GM18517 (cell line): ENCODE measurements at regions not wholly inside any gene's neighbourhood (a gene's known extent, or its start where the extent isn't known, plus 50 kb on each side); places are given as distances from the start of the nearest gene placed in this dataset.
"Not testable (repeated sequence)": the region's sequence is repeated elsewhere in the genome, so short reads cannot be mapped to it uniquely, and the experiment has no call there.

Source experiments
- ATAC-seq: cut with Tn5 transposase; IDR thresholded peaks from one replicate; pipeline ENCODE4 v1.9.1; 2021; ENCODE audit warnings: mild to moderate bottlenecking, moderate library complexity; ENCODE audit not compliant: unreplicated experiment

DNA sequence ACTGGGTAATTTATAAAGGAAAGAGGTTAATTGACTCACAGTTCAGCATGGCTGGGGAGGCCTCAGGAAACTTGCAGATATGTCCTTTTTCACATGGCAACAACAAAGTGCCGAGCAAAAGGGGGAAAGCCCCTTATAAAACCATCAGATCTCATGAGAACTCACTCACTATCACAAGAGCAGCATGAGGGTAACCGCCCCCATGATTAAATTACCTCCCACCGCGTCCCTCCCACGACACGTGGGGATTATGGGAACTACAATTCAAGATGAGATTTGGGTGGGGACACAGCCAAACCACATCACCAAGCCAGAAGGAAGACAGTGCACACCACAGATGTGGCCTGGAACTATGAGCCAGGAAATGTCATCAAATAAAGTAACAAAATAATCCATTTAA, 292.8 kb downstream of the FOXO1 start:
- not testable (repeated sequence) for ATAC-seq

DNA sequence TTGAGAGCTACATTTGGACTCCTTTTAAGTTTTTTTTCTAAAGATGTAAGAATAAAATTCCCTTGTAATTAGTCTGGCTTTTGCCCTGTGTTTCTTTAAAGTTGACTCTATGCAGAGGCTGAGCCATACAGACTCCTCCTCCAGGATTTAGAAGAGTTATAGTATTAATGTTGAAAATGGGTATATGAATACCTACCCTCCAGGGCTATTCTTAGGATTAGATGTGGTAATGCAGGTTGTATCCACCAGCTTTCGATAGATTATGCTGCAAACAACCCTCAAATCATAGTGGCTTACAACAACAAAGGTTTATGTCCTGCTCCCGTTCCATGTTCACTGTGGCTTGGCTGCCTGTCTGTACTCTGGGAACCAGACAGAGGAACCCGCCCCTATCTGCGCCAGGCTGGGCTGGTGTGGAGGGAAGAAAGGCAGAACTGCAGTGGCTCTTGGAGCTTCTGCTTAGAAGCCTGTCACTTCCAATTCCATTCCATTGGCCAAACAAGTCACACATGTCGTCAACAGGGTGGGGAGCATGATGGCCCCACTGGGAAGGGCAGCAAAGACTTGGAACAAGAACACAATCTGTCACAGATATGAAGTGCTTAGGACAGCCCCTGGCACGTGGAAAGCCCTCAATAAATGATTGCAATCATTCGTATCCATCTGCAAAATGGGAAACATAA, 290.8 kb downstream of the FOXO1 start:
- no peak for ATAC-seq

DNA sequence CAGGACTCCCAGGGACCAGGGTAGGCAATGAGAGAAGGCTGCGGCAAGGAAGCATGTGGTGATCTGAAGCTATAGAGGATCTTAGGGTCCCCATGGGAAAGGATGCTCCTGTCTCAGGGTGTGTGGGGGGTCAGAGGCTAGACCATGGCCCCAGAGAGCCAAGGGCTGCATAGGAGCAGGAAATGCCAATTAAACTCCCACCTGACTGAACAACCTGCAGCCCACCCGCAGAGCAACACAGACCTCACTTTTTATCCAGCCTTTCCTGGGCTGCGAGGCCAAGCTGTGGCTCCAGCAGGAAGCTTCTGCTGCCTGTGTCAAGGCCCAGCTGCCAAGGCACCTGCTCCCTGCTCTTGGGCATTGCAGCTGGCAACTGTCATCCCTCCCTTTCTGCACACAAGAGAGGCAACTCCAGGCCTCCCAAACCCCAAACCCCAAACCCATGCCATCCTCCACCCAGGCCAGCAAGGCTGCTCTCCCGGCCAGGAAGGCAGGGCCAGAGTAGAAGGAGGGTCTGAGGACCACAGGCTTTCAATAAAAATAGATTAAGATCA, 290.1 kb downstream of the FOXO1 start:
- no peak for ATAC-seq

DNA sequence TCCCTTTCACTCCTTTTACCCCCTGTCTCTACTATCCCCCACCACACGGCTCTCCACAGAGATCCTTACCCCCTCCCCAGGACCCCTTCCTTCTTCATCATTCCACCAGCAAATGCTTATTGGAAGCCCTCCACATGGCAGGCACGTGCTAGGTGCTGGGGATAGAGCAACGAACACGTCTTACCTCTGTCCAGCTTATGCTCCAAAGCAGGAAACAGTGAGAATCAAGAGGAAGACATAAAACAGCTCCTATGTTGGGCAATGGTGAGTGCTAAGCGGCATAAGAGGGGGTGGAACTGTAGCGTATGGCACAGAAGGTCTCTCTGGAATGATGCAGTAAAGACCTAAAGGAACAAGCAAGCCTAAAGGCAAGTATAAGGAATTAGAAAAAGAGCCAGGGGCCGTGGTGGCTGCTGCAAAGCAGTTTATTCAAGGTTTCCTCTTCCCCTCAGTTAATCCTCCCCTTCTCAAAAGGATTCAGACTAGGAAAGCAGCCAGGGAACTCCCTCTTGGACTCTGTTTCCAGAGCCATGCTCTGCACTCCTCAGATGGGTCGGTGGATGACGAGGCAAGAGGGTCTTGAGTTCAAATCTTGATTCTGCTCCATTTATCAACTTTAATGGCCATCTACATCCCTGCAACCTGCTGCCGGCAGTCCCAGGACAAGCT, 289.4 kb downstream of the FOXO1 start:
- no peak for ATAC-seq

DNA sequence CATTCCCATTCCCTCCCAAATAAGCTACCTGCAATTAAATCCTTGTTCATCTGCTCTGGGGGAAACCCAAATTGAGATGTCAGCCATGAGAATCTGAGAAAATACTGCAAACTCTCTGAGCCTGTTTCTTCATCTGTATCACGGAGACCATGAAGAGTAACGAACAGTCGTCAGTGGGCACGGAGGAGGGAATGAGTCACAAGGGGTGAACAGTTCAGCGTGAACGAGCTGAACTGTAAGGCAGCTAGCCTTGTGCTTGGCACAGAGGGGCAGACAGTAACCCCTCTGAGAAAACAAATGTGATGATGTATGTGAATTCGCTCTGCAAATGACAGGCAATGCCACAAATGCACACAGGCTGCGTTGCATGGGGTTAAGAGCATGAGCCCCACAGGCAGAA, 288.7 kb downstream of the FOXO1 start:
- no peak for ATAC-seq

DNA sequence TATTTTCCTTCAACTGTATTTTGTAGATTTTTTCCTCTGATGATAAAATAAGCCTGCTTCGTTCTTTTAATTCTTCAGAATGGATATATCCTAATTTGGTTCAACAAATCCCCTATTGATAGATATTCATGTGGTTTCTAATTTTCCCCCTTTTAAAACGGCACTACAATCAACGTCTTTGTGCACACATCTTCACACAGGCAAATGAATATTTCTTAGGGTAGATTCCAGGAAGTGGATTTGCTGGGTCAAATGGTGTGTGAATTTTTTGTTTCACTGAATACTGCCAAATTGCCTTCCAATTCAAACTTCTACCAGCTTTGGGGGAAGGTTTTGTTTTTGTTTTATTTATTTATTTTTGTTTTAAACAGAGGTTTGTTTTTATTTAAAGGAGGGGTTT, 287.2 kb downstream of the FOXO1 start:
- no peak for ATAC-seq

DNA sequence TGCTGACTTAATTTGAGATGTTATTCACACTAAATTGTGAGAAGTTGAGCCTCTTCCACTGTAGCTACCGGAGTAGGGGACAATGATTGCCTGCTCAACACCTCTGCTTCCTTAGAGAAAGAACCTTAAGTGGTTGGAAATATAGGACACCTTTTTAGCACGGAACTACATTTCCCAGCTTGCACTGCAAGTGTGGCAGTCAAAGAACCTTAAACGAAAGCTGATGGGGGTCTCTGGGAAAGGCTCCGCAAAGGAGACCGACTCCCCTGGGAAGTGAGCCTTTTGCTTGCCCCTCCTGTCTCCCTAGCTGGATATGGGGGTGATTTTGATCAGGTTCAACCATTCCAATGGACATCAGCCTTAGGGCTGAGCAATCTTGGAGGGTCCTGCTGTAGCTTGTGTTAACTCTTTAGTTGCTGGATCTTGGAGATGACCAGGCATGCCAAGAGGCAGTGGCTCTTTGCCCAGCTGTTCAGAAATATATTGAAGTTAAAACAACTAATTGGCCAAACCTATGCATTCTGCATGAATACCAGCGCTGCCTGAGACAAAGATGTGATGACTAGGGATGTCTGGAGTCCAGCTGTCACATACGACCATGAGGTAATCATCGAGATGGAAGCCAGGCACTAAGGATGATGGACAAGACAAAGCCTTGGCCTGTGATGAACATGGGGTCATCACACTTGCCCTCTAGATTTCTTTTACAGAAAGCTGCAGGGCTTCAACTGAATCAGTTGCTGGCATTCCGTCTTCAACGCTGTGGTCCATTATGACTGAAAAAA, 286.5 kb downstream of the FOXO1 start:
- no peak for ATAC-seq

DNA sequence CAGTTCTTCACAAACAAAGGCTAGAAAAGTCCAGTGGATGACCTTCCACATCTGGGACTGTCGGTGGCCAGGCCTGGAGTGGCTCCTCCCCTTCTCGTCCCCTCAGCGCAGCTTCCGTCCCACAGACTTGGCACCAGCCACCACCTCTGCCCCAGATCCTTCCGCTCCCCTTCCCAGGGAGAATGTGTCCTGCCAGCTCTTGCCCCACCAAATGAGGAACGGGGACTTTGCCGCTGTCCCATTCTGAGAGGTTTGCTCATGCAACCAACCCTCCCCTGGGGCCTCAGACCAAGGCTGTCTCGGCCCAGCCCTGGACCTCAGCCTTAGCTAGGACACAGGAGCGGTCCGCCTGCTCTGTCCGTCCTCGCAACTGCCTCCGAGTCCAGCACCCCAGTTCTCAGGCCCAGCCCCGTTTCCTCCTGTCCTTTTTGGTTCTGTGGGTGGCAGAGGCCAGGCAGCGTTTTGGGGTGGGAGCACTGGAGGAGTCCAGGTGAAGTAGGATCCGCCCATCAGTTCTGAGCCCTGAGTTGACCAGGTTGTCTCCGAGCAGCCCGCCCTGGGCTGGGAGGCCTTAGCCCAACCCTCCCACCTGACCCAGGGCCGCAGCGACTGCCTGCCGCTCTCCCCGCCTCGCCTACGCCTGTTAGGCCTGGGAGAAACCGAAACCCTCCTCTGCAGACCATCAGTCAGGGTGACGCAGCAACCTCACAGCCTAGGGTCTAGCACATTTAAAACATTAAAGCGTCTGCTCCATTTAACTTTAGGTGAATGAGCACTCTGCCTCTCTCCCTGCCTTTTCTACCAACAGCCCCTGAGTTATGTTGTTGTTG, 284.3 kb downstream of the FOXO1 start:
- ATAC-seq = no peak

DNA sequence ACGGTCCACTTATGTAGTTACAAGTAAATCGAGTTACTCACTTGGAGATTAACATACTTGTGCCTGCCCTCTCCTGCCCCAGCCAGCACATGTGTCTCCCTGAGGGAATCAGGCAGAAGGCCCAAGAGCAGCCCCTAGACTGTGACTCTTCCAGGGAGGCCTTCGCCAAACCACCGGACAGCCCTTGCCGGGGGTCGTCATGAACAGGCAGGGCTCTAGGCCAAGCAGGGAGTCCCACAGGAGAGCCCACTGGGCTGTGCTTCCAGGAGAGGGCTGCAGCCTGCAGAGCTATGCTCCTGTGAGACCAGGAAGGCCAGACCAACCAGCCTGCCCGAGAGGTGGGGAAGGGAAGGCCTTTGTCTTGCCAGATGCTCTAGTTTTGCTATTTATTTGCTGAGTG, 283.3 kb downstream of the FOXO1 start:
- ATAC-seq = no peak

DNA sequence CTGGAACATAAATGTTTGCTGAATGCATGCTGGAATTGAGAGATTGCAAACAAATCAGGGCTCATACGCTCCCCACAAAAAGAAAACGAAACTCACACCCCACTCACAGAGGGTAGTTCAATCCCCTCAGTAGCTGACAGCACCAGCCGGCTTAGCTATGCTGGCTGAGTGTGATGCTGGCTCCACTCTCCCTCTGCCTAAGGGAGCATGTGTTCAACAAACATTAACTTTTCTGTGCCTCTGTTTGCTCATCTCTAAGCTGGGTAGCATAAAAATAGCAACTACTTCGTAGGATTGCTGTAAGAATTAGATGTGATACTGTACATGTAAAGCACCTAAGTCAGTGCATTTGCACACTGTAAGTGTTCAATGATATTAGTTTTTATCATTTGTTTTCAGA, 282.6 kb downstream of the FOXO1 start:
- no peak for ATAC-seq

DNA sequence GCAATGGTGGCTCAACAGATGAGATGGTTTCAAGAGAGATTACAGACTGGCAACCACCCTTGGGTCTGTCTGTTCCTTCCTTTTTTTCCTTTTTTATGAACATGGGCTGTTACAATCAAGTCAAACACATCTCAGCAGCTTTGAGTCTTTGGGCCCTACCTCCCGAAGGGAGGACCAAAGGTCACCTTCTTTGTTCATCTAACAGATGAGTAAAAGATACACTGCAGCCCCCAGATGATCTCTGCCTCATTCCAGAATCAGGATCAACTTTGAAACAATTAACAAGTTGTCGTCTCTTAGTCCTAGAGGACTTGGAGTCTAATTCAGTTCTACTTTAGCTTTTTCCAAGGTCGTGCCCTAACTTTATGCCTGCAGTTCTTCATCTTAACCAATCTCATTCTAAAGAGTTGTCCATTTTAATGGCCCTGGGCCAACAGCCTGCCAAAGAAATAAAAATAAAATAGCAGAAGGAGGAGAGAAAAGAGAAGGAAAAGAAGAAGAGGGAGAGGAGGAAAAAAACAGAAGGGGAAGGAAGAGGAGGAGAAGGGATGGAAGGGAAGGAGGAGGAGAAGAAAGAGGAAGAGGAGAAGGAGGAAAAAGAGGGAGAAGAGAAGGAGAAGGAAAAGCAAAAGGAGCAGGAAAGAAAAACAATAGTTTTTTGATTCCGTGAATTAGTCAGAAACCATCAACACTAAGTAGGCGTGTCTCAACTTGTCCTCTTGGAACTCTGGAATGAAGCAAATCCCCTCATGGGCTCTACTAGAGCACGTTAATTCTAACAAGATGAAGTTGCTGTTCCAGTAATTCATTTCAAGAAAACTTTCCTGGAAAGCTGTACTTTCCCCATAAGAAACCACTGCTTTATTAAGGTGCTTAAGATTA, 281.2 kb downstream of the FOXO1 start:
- no peak for ATAC-seq

DNA sequence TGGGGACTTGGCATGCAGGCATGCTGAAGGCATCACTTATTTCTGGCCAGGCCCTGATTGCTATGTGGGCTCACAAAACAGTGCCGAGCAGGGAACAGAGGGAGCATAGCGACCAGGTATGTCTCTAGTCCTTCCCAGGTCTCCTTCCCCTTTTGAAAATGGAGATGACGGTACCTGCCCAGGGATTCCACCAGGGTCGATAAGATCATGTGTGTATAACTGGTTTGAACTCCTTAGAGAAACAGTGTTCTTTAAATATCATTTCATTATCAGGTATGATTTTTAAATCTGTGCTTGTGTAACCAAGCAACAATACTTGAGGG, 280.6 kb downstream of the FOXO1 start:
- ATAC-seq = no peak

DNA sequence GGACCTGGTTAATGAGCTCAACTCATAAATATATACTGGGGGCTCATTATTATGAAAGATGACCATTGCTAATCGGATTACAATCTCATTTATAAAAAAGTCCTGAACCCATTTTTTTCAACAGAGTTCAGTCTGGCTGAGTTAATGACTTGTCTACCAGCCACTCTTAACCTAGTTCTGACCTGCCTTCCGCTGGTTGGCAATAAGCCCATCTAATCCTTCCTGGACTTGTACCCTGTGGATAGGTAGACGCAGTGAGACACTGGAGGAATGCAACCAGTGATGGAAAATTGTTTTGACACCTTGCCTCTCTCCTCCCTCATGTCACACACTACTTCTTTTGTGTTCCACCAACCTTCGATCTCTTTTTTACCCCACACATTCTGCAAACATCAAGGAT, 279.9 kb downstream of the FOXO1 start:
- ATAC-seq = no peak

DNA sequence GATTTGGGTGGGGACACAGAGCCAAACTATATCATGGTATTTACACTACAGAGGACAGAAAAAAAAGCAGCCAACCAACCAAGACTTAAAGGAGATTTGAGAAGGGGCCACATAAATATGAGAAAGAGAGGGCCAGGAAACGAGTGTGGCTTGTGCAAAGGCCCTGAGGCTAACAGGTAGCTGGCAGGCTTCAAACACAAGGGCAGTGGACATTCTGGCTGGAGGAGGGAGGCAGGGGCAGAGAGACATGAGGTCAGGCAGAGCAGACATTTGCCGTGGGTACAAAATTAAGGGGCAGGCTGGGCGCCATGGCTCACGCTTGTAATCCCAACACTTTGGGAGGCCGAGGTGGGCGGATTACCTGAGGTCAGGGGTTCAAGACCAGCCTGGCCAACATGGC, 278.7 kb downstream of the FOXO1 start:
- ATAC-seq = no peak

DNA sequence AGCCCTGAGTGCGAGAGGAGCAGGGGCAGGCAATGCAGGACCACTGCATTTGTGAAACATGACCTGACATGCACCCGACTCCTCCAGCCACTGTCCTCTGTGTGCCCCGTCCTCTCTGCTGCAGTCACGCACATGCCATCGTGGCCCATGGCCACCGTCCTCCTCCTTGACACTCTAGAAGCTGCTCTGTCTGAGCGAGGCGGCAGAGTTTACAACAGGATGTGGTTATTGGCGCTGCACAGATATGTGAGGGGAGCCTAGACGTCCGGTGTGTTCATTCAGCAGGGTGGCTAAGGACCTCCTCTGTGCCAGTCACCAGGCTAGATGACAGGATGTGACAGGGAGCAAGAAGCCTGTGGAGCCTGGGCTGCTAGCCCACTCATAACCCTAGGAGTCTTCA, 277.8 kb downstream of the FOXO1 start:
- ATAC-seq = peak; percentile 97

DNA sequence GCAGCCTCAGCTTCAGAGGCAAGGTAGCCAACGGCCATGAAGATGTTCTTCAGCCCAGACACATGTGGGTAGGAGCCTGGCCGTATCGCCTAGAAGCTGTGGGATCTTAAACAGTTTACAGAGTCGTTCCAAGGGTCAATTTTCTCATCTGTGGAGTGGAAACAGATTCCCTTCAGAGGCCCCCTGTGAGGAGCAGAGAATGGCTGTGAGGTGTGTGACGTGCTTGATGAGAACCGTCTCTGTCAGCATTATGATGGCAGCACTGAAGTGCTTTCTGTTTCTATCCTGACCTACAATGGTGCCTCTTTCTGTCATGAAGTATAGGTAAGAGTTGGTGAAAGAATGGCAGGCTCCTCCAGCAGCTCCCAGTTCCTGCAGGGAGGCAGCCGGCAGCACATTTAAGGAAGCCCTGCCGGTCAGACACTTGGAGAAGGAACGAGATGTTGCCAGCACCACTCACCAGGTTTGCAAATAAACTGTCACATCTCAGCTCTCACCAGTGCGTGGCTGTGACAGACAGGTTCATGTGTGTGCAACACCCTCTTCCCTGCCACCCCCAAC, 277.3 kb downstream of the FOXO1 start:
- ATAC-seq = peak; percentile 61

DNA sequence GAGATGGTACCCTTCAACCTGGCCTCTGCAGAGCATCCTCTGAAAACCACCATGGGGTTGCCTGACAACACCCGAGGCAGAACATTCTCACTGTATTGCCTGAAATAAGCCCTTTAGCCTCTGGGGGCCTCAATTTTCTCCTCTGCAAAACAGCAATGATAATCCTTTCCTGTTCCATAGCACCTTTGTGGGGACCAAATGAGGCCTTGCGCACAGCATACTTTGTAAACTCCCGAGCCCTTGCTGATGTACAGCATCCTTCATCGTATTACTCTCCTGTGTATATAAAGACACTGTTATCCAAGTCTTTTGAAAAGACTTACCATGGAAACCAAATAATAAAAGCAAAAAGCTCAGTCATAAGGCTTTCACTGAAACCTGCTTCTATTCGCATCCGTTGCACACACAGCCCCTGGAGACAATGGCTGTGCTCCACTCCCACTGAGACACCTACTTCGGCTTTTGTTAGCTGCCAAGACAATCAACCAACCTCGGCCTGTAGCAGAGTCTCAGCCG, 276.0 kb downstream of the FOXO1 start:
- no peak for ATAC-seq

DNA sequence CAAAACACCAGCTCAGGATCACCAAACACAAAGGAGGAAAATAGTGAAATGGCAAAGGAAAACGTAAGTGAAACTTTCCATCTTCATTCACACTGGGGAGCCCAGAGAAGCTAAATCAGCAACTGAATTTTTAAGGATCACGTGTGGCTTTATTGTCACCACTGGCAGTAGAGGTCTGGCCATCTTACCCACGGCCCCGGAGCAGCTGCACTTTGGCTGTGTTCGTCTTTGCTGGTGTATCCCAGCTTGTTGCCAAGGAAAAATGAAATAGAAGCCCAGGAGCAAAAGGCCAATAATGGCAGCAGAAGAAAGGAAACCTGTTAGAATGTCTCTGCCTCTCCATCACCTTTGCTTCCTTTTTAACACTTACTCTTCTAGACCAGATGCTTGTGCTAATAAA, 274.7 kb downstream of the FOXO1 start:
- ATAC-seq = no peak

DNA sequence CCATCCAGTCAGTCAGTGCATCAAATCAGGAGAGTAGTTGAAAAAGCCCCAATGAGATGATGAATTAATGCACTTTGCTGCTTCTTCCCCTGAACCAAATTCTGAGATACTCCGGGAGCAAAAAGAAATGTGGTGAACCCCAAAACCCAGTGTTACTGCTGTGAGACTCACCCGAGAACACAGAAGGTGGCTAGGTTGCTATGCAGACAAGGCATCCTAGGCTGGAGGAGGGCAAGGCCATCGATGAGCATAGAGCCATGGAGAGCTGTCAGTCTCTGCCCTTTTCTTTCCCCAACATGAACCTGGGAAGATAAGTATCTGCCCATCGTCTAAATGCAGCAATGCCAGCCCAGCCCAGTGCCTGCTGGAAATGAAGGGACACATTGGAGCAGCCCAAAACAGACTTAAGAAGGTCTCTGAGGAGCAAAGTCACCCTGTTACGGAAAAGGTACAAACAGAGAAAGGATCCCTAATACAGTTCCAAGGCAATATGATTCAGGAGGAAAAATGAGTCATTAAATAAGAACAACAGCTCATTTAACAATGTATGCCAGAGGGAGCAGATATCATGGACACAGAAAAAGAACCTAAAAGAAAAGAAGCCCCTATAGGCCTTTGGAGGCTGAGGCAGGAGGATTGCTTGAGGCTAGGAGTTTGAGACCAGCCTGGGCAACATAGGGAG, 272.0 kb downstream of the FOXO1 start:
- ATAC-seq = no peak
